WTC11 (cell line): ENCODE measurements at regions not wholly inside any gene's neighbourhood (a gene's known extent, or its start where the extent isn't known, plus 50 kb on each side); places are given as distances from the start of the nearest gene placed in this dataset.

ENCODE experiments used
- ATAC-seq: fragments of 200-7000 bp; cut with Tn5 transposase; 2 replicates; pipeline ENCODE4 v1.10.0; 2021; ENCODE audit warnings: mild to moderate bottlenecking, moderate library complexity
- CTCF ChIA-PET: fragments of 300-600 bp; sonication (Branson Sonifier 250); formaldehyde crosslinking; loops from one replicate; lab custom pipeline; 2021; ENCODE audit warnings: antibody characterized with exemption; lab: Charles Lee
- POLR2A ChIA-PET: fragments of 350-600 bp; sonication (Branson Sonifier 250); formaldehyde crosslinking; loops from one replicate; lab custom pipeline; 2021; ENCODE audit warnings: antibody characterized with exemption; lab: Charles Lee
- DNase-seq: peaks from one replicate; pipeline ENCODE4 v3.0.0; 2021; ENCODE audit warnings: low spot score
- H3K27ac Mint-ChIP-seq: 2 replicates; pipeline ENCODE4 v1.8.0; 2021; ENCODE audit warnings: mixed read lengths
- H3K27me3 Mint-ChIP-seq: 2 replicates; pipeline ENCODE4 v1.8.0; 2021; ENCODE audit warnings: low read depth, mild to moderate bottlenecking, moderate library complexity, mixed read lengths
- H3K36me3 Mint-ChIP-seq: 2 replicates; pipeline ENCODE4 v1.8.0; 2021; ENCODE audit warnings: mixed read lengths
- H3K4me1 Mint-ChIP-seq: 2 replicates; pipeline ENCODE4 v1.8.0; 2022; ENCODE audit warnings: mixed read lengths
- H3K4me3 Mint-ChIP-seq: 2 replicates; pipeline ENCODE4 v1.8.0; 2021; ENCODE audit warnings: mild to moderate bottlenecking, moderate library complexity, mixed read lengths
- H3K9me3 Mint-ChIP-seq: 2 replicates; pipeline ENCODE4 v1.8.0; 2021; ENCODE audit warnings: mixed read lengths
- EMX1 ChIP-seq: fragments of 250-450 bp; sonication (Bioruptor Pico); IDR thresholded peaks from 2 replicates; pipeline ENCODE4 v1.8.0; 2021; ENCODE audit warnings: mild to moderate bottlenecking
- FOXJ3 ChIP-seq: sonication (generic); formaldehyde crosslinking; IDR thresholded peaks from 2 replicates; pipeline ENCODE4 v1.9.0; 2021; ENCODE audit warnings: missing genetic modification reagents, mild to moderate bottlenecking, borderline replicate concordance
- NFATC4 ChIP-seq: fragments of 250-450 bp; sonication (Bioruptor Pico); IDR thresholded peaks from 2 replicates; pipeline ENCODE4 v1.9.0; 2021; ENCODE audit warnings: mild to moderate bottlenecking
- NR1H2 ChIP-seq: sonication (generic); formaldehyde crosslinking; IDR thresholded peaks from 2 replicates; pipeline ENCODE4 v1.9.0; 2021; ENCODE audit warnings: mild to moderate bottlenecking, moderate library complexity, missing genetic modification reagents
- RELA ChIP-seq: sonication (generic); formaldehyde crosslinking; IDR thresholded peaks from 2 replicates; pipeline ENCODE4 v1.8.1; 2022; ENCODE audit warnings: missing genetic modification reagents, mild to moderate bottlenecking, borderline replicate concordance
- SMAD4 ChIP-seq: sonication (generic); formaldehyde crosslinking; IDR thresholded peaks from 2 replicates; pipeline ENCODE4 v1.8.0; 2022; ENCODE audit warnings: mild to moderate bottlenecking, missing genetic modification reagents
- SP1 ChIP-seq: sonication (generic); formaldehyde crosslinking; conservative IDR thresholded peaks from 2 replicates; pipeline ENCODE4 v1.8.1; 2022; ENCODE audit warnings: missing genetic modification reagents
- ZNF232 ChIP-seq: sonication (generic); formaldehyde crosslinking; IDR thresholded peaks from 2 replicates; pipeline ENCODE4 v1.8.0; 2022; ENCODE audit warnings: mild to moderate bottlenecking, missing genetic modification reagents
- TF ChIP-seq, protein P1 (sequence below): sonication (generic); formaldehyde crosslinking; IDR thresholded peaks from 2 replicates; pipeline ENCODE4 v1.8.0; 2022; ENCODE audit warnings: missing genetic modification reagents
- TF ChIP-seq, protein P2 (sequence below): sonication (generic); formaldehyde crosslinking; IDR thresholded peaks from 2 replicates; pipeline ENCODE4 v1.8.0; 2022; ENCODE audit warnings: mild to moderate bottlenecking, missing genetic modification reagents
- TF ChIP-seq, protein P3 (sequence below): sonication (generic); formaldehyde crosslinking; IDR thresholded peaks from 2 replicates; pipeline ENCODE4 v1.8.1; 2022; ENCODE audit warnings: mild to moderate bottlenecking, missing genetic modification reagents, moderate library complexity, borderline replicate concordance
- TF ChIP-seq, protein P4 (sequence below): fragments of 250-450 bp; sonication (Bioruptor Pico); IDR thresholded peaks from 2 replicates; pipeline ENCODE4 v1.9.0; 2021; ENCODE audit warnings: mild to moderate bottlenecking
- TF ChIP-seq, protein P5 (sequence below): sonication (generic); formaldehyde crosslinking; IDR thresholded peaks from 2 replicates; pipeline ENCODE4 v1.8.0; 2022; ENCODE audit warnings: mild to moderate bottlenecking, missing genetic modification reagents
- TF ChIP-seq, protein P6 (sequence below): sonication (generic); formaldehyde crosslinking; IDR thresholded peaks from 2 replicates; pipeline ENCODE4 v1.8.0; 2022; ENCODE audit warnings: mild to moderate bottlenecking, missing genetic modification reagents
- TF ChIP-seq, protein P7 (sequence below): sonication (generic); formaldehyde crosslinking; IDR thresholded peaks from 2 replicates; pipeline ENCODE4 v1.8.1; 2023; ENCODE audit warnings: mild to moderate bottlenecking, missing genetic modification reagents, borderline replicate concordance
- TF ChIP-seq, protein P8 (sequence below): sonication (generic); formaldehyde crosslinking; IDR thresholded peaks from 2 replicates; pipeline ENCODE4 v1.8.0; 2023; ENCODE audit warnings: missing genetic modification reagents, mild to moderate bottlenecking, borderline replicate concordance

DNA sequence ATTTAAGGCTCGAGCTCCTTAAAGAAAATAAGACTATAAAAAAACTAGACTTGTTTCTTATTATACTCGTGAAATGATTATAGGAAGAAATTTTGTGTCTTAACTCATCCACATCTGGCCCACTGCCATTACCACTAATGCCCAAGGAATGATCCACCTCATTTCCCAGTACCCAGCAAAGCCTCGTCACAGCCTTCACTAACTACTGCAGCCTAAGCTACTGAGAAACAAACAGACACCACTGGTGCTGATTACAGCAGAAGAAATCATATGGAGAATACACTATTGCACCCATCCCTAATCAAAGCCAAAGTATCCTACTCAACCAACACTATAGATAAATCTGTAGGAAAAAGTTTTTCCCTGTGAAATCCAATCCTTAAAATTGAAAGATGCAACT lies 205.3 kb upstream of the NAV3 start (continued):
- TF ChIP-seq, protein P1, sequence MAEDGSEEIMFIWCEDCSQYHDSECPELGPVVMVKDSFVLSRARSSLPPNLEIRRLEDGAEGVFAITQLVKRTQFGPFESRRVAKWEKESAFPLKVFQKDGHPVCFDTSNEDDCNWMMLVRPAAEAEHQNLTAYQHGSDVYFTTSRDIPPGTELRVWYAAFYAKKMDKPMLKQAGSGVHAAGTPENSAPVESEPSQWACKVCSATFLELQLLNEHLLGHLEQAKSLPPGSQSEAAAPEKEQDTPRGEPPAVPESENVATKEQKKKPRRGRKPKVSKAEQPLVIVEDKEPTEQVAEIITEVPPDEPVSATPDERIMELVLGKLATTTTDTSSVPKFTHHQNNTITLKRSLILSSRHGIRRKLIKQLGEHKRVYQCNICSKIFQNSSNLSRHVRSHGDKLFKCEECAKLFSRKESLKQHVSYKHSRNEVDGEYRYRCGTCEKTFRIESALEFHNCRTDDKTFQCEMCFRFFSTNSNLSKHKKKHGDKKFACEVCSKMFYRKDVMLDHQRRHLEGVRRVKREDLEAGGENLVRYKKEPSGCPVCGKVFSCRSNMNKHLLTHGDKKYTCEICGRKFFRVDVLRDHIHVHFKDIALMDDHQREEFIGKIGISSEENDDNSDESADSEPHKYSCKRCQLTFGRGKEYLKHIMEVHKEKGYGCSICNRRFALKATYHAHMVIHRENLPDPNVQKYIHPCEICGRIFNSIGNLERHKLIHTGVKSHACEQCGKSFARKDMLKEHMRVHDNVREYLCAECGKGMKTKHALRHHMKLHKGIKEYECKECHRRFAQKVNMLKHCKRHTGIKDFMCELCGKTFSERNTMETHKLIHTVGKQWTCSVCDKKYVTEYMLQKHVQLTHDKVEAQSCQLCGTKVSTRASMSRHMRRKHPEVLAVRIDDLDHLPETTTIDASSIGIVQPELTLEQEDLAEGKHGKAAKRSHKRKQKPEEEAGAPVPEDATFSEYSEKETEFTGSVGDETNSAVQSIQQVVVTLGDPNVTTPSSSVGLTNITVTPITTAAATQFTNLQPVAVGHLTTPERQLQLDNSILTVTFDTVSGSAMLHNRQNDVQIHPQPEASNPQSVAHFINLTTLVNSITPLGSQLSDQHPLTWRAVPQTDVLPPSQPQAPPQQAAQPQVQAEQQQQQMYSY, result no peak
- no peak for TF ChIP-seq SMAD4 (CRISPR knock-in tag)

DNA sequence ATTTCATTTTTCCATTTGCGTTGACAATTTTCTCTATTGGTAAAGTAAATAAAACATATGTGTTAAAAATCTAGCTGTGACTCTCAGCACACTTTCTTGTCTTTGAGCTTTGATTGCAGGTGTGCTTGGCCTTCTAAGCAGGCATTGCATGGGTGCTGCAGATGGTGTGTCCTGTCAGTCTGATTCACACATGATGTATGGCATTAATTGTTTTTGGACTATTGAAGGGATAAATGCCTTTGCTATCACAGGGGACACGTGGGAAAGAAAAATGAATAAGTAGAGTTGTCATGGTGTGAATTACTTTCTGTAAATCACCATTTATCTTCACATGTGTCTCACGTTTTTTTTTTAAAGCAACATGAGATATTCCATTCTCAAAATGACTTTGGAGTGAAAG lies 211.3 kb upstream of the NAV3 start:
- TF ChIP-seq, protein P2, sequence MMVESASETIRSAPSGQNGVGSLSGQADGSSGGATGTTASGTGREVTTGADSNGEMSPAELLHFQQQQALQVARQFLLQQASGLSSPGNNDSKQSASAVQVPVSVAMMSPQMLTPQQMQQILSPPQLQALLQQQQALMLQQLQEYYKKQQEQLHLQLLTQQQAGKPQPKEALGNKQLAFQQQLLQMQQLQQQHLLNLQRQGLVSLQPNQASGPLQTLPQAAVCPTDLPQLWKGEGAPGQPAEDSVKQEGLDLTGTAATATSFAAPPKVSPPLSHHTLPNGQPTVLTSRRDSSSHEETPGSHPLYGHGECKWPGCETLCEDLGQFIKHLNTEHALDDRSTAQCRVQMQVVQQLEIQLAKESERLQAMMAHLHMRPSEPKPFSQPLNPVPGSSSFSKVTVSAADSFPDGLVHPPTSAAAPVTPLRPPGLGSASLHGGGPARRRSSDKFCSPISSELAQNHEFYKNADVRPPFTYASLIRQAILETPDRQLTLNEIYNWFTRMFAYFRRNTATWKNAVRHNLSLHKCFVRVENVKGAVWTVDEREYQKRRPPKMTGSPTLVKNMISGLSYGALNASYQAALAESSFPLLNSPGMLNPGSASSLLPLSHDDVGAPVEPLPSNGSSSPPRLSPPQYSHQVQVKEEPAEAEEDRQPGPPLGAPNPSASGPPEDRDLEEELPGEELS (CRISPR knock-in tag), result no peak
- TF ChIP-seq NFATC4, result no peak
- TF ChIP-seq FOXJ3 (CRISPR knock-in tag), result no peak
- TF ChIP-seq, protein P3, sequence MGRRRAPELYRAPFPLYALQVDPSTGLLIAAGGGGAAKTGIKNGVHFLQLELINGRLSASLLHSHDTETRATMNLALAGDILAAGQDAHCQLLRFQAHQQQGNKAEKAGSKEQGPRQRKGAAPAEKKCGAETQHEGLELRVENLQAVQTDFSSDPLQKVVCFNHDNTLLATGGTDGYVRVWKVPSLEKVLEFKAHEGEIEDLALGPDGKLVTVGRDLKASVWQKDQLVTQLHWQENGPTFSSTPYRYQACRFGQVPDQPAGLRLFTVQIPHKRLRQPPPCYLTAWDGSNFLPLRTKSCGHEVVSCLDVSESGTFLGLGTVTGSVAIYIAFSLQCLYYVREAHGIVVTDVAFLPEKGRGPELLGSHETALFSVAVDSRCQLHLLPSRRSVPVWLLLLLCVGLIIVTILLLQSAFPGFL (CRISPR knock-in tag), result no peak
- TF ChIP-seq, protein P4, sequence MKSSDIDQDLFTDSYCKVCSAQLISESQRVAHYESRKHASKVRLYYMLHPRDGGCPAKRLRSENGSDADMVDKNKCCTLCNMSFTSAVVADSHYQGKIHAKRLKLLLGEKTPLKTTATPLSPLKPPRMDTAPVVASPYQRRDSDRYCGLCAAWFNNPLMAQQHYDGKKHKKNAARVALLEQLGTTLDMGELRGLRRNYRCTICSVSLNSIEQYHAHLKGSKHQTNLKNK (CRISPR knock-in tag), result no peak
- TF ChIP-seq, protein P5, sequence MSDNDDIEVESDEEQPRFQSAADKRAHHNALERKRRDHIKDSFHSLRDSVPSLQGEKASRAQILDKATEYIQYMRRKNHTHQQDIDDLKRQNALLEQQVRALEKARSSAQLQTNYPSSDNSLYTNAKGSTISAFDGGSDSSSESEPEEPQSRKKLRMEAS (CRISPR knock-in tag), result no peak
- TF ChIP-seq EMX1, result no peak
- TF ChIP-seq RELA (CRISPR knock-in tag), result no peak
- Mint-ChIP-seq H3K27me3 (no peaks in the 10 kb centered on the region), H3K27ac (no peak overlapping the region), H3K36me3 (peaks cover 11% of the 10 kb centered on the region), H3K9me3 (peaks cover 14% of the 10 kb centered on the region), H3K4me3 (no peak overlapping the region), H3K4me1 (peaks cover 7% of the 10 kb centered on the region)
- ChIA-PET CTCF (no interaction called here), POLR2A (no interaction called here)
- DNase-seq (no peak), ATAC-seq (no peak)

DNA sequence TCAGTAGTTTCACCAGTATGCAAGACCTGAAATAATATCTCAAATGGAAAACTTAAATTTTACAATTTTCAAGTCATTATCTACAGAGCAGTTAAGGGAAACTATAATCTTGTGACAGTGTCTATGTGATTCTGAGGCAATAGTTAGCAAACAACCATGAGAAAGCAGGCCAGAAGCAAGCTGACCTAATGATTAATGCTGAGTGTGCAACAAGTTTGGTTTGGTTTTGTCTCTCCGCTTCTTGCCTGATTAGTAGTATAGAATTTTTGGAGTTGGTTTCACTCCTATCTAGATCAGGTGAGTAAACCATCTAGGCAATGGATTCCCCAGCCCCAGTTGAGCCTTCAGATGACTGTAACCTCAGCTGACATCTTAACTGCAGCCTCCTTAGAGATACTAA lies 212.9 kb upstream of the NAV3 start:
- H3K4me1 Mint-ChIP-seq, result peaks cover 13% of the 10 kb centered on the region
- ChIA-PET CTCF (no interaction called here), POLR2A (no interaction called here)
- DNase-seq (no peak), ATAC-seq (no peak)
- H3K36me3 Mint-ChIP-seq, result peaks cover 11% of the 10 kb centered on the region
- H3K4me3 Mint-ChIP-seq, result no peak overlapping the region
- peaks cover 14% of the 10 kb centered on the region for H3K9me3 Mint-ChIP-seq
- no peak overlapping the region for H3K27ac Mint-ChIP-seq
- H3K27me3 Mint-ChIP-seq, result no peaks in the 10 kb centered on the region
- TF ChIP-seq, protein P4 (CRISPR knock-in tag), result no peak
- no peak for TF ChIP-seq SP1 (CRISPR knock-in tag)
- TF ChIP-seq, protein P6, sequence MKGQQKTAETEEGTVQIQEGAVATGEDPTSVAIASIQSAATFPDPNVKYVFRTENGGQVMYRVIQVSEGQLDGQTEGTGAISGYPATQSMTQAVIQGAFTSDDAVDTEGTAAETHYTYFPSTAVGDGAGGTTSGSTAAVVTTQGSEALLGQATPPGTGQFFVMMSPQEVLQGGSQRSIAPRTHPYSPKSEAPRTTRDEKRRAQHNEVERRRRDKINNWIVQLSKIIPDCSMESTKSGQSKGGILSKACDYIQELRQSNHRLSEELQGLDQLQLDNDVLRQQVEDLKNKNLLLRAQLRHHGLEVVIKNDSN (CRISPR knock-in tag), result no peak
- no peak for TF ChIP-seq ZNF232 (CRISPR knock-in tag)
- TF ChIP-seq, protein P7, sequence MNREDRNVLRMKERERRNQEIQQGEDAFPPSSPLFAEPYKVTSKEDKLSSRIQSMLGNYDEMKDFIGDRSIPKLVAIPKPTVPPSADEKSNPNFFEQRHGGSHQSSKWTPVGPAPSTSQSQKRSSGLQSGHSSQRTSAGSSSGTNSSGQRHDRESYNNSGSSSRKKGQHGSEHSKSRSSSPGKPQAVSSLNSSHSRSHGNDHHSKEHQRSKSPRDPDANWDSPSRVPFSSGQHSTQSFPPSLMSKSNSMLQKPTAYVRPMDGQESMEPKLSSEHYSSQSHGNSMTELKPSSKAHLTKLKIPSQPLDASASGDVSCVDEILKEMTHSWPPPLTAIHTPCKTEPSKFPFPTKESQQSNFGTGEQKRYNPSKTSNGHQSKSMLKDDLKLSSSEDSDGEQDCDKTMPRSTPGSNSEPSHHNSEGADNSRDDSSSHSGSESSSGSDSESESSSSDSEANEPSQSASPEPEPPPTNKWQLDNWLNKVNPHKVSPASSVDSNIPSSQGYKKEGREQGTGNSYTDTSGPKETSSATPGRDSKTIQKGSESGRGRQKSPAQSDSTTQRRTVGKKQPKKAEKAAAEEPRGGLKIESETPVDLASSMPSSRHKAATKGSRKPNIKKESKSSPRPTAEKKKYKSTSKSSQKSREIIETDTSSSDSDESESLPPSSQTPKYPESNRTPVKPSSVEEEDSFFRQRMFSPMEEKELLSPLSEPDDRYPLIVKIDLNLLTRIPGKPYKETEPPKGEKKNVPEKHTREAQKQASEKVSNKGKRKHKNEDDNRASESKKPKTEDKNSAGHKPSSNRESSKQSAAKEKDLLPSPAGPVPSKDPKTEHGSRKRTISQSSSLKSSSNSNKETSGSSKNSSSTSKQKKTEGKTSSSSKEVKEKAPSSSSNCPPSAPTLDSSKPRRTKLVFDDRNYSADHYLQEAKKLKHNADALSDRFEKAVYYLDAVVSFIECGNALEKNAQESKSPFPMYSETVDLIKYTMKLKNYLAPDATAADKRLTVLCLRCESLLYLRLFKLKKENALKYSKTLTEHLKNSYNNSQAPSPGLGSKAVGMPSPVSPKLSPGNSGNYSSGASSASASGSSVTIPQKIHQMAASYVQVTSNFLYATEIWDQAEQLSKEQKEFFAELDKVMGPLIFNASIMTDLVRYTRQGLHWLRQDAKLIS, result no peak
- TF ChIP-seq, protein P8, sequence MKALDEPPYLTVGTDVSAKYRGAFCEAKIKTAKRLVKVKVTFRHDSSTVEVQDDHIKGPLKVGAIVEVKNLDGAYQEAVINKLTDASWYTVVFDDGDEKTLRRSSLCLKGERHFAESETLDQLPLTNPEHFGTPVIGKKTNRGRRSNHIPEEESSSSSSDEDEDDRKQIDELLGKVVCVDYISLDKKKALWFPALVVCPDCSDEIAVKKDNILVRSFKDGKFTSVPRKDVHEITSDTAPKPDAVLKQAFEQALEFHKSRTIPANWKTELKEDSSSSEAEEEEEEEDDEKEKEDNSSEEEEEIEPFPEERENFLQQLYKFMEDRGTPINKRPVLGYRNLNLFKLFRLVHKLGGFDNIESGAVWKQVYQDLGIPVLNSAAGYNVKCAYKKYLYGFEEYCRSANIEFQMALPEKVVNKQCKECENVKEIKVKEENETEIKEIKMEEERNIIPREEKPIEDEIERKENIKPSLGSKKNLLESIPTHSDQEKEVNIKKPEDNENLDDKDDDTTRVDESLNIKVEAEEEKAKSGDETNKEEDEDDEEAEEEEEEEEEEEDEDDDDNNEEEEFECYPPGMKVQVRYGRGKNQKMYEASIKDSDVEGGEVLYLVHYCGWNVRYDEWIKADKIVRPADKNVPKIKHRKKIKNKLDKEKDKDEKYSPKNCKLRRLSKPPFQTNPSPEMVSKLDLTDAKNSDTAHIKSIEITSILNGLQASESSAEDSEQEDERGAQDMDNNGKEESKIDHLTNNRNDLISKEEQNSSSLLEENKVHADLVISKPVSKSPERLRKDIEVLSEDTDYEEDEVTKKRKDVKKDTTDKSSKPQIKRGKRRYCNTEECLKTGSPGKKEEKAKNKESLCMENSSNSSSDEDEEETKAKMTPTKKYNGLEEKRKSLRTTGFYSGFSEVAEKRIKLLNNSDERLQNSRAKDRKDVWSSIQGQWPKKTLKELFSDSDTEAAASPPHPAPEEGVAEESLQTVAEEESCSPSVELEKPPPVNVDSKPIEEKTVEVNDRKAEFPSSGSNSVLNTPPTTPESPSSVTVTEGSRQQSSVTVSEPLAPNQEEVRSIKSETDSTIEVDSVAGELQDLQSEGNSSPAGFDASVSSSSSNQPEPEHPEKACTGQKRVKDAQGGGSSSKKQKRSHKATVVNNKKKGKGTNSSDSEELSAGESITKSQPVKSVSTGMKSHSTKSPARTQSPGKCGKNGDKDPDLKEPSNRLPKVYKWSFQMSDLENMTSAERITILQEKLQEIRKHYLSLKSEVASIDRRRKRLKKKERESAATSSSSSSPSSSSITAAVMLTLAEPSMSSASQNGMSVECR (CRISPR knock-in tag), result no peak
- TF ChIP-seq SMAD4 (CRISPR knock-in tag), result no peak
- TF ChIP-seq NR1H2, result no peak
